ENCODE measurements at regions not wholly inside any gene's neighbourhood (a gene's known extent, or its start where the extent isn't known, plus 50 kb on each side); places are given as distances from the start of the nearest gene placed in this dataset.
"Not testable (repeated sequence)": the region's sequence is repeated elsewhere in the genome, so short reads cannot be mapped to it uniquely, and the experiment has no call there.

- no peak for DNase-seq (ENCODE audit: low spot score)
Measured at GRCh38 chr12:19775241-19775640, 335.9 kb downstream of the AEBP2 start.

- not testable (repeated sequence) for DNase-seq (ENCODE audit: low spot score)
Measured at GRCh38 chr12:19775976-19776375, 336.7 kb downstream of the AEBP2 start.

GRCh38 chr12:19778172-19778571 lies 338.9 kb downstream of the AEBP2 start:
- no peak for DNase-seq (ENCODE audit: low spot score)

- no peak for DNase-seq (ENCODE audit: low spot score)
Measured at GRCh38 chr12:19778797-19779196, 339.5 kb downstream of the AEBP2 start.

- no peak for DNase-seq (ENCODE audit: low spot score)
Measured at GRCh38 chr12:19779395-19780056, 340.2 kb downstream of the AEBP2 start.

GRCh38 chr12:19780460-19780859 lies 341.2 kb downstream of the AEBP2 start:
- DNase-seq (ENCODE audit: low spot score): no peak

- DNase-seq (ENCODE audit: low spot score): peak; percentile 16
Measured at GRCh38 chr12:19783547-19784444, 344.5 kb downstream of the AEBP2 start.

- no peak for DNase-seq (ENCODE audit: low spot score)
Measured at GRCh38 chr12:19792028-19792427, 352.7 kb downstream of the AEBP2 start.

- DNase-seq (ENCODE audit: low spot score): no peak
Measured at GRCh38 chr12:19794116-19794515, 354.8 kb downstream of the AEBP2 start.

GRCh38 chr12:19799216-19799615 lies 359.9 kb downstream of the AEBP2 start:
- no peak for DNase-seq (ENCODE audit: low spot score)

- no peak for DNase-seq (ENCODE audit: low spot score)
Measured at GRCh38 chr12:19799895-19800602, 360.8 kb downstream of the AEBP2 start.

GRCh38 chr12:19800884-19801283 lies 361.6 kb downstream of the AEBP2 start:
- no peak for DNase-seq (ENCODE audit: low spot score)

- DNase-seq (ENCODE audit: low spot score): no peak
Measured at GRCh38 chr12:19801941-19802340, 362.6 kb downstream of the AEBP2 start.

- no peak for DNase-seq (ENCODE audit: low spot score)
Measured at GRCh38 chr12:19802915-19803314, 363.6 kb downstream of the AEBP2 start.

- no peak for DNase-seq (ENCODE audit: low spot score)
Measured at GRCh38 chr12:19804737-19805136, 365.4 kb downstream of the AEBP2 start.

GRCh38 chr12:19808371-19808770 lies 369.1 kb downstream of the AEBP2 start:
- DNase-seq (ENCODE audit: low spot score): no peak

- DNase-seq (ENCODE audit: low spot score): no peak
Measured at GRCh38 chr12:19810213-19810612, 370.9 kb downstream of the AEBP2 start.

GRCh38 chr12:19811922-19812321 lies 372.6 kb downstream of the AEBP2 start:
- no peak for DNase-seq (ENCODE audit: low spot score)

- no peak for DNase-seq (ENCODE audit: low spot score)
Measured at GRCh38 chr12:19819231-19819630, 379.9 kb downstream of the AEBP2 start.

- DNase-seq (ENCODE audit: low spot score): no peak
Measured at GRCh38 chr12:19822476-19822875, 383.2 kb downstream of the AEBP2 start.

GRCh38 chr12:19823326-19823725 lies 384.0 kb downstream of the AEBP2 start:
- DNase-seq (ENCODE audit: low spot score): not testable (repeated sequence)

- DNase-seq (ENCODE audit: low spot score): no peak
Measured at GRCh38 chr12:19826980-19827550, 387.8 kb downstream of the AEBP2 start.
